ENCODE measurements at regions not wholly inside any gene's neighbourhood (a gene's known extent, or its start where the extent isn't known, plus 50 kb on each side); places are given as distances from the start of the nearest gene placed in this dataset.

DNA sequence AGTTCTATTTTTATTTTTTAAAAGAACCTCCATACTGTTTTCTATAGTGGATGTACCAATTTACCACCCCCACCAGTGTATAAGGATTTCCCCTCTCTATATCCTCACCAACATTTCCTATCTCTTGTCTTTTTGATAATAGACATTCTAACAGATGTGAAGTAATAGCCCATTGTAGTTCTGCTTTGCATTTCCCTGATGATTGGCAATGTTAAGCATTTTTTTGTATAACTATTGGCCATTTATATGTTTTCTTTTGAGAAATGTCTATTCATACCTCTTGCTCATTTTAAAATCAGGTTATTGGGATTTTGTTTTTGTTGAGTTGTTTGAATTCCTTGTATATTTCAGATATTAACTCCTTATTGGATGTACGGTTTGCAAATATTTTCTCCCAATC lies 251.1 kb upstream of the HTR2C start:
- no peak for DNase-seq (ENCODE audit: low read depth)

DNA sequence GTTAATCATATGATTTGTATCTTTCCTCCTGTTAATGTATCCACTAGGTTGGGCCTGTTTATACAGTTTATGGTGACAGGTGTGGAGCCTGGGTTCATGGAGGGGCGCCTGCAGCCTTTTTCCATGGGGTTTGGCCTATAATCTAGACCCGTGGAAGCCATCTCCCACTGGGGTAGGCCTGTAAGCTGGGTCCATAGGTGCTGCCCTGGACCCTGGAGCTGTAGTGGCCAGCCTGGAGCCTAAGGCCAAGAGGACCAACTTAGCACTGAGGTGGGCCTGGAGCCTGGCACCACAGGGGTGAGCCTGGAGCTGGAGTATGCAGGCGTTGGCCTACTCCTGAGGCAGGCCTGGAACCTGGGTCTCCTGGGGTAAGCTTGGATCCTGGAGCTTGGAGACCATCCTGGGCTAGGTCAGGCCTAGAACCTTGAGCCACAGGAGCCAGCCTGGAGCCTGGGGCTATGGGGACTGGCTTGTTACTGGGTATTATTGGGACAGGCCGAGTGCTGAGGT lies 249.4 kb upstream of the HTR2C start:
- no peak for DNase-seq (ENCODE audit: low read depth)

DNA sequence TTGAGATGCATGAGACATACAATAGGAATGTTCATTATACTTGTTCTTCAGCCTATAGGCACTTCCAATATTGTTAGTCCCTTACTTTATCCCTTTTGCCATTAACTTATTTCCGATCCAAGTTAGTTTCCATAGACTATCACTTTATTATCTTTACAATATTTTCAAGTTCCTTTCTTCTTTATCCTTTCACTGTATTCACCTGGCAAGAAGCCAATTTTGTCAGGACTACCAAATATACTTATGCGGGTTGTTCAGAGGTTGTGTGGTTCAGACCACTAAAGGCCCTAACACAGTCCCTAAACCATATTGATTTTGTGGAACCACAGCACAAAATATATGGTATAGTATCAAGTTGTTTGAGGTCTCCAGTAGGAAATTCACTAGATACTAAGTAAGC lies 245.0 kb upstream of the HTR2C start:
- no peak for DNase-seq (ENCODE audit: low read depth)

DNA sequence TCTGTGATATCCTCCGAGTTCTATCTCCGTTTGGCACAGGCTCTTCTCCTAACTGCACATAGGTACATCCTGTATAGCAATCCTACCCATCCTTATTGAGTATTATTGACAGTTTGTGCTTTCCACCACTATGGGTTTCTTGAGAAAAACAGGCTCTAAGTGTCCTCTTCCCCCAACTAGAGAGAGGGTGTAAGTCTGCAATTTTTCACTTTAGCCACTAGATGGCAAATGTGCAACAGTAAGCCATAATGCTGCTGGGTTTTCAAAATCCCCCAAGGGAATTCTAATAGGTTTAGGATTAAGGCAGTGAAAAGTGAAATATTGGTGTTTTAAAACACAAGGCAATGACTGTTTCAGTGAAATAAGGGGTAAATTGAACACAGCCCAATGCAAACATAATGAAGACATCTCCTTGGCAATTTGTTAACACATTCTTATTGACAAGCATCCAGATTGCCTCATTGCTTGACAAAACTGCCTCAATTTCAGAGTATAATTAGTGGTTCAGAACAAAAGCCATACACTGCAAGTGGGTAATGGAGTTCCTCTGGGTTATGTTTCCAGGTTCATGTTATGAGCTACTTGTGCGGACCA lies 239.0 kb upstream of the HTR2C start:
- peak; percentile 1 for DNase-seq (ENCODE audit: low read depth)

- no peak for DNase-seq (ENCODE audit: low read depth)
Observed at GRCh38 chrX:114361076-114361725, 222.7 kb upstream of the HTR2C start.

DNA sequence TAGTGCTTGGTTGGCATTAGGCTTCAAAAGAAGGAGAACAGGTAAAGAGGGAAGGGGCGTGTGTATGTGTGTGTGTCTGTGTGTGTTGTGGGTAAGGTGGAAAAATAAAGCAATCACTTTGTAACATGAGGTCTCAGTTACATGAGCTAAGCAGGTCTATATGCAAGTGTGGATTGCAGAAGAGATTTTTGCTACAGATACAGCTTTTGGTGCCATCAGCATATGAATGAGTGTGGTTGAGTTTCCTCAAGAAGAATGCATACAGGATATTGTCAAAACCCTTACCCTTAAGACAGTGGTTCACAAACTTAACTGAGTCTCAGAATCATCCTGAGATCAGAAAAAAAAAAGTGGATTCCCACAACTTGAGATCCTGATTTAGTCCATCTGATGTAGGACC lies 220.5 kb upstream of the HTR2C start:
- no peak for DNase-seq (ENCODE audit: low read depth)

GRCh38 chrX:114365065-114365834 lies 218.6 kb upstream of the HTR2C start:
- DNase-seq (ENCODE audit: low read depth): no peak

DNA sequence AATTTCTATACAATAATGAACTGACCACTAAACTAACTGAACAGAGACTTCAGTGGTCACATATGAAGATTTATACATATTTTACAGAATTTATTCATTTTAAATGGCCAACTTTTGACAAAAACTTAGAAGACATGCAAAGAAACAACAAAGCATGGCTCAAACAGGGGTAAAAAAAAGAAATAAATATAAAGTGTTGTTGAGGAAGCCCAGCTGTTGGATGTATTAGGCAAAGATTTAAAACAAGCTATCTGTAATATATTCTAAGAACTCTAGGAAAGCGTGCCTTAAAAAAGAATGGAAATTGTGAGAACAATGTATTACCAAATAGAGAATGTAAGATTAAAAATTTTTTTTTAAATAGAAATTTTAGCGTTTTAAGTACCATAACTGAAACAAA lies 210.9 kb upstream of the HTR2C start:
- no peak for DNase-seq (ENCODE audit: low read depth)

- DNase-seq (ENCODE audit: low read depth): no peak
Observed at GRCh38 chrX:114390251-114390796, 193.6 kb upstream of the HTR2C start.

All from GM04503 (cell line).